Cerebellar cortex (tissue), 1 donor: ENCODE measurements at regions not wholly inside any gene's neighbourhood (a gene's known extent, or its start where the extent isn't known, plus 50 kb on each side); places are given as distances from the start of the nearest gene placed in this dataset.

Source experiments
- DNase-seq: peaks from one replicate; pipeline ENCODE4 v3.0.0-alpha.2; 2015; ENCODE audit warnings: low spot score

- peak; percentile 68 for DNase-seq
Measured at GRCh38 chr3:39000008-39000450, 51.7 kb downstream of the SCN11A start.

- DNase-seq, result no peak
Measured at GRCh38 chr3:38998086-38998485, 53.7 kb downstream of the SCN11A start.

GRCh38 chr3:38996193-38996592, 55.6 kb downstream of the SCN11A start:
- no peak for DNase-seq

GRCh38 chr3:38994251-38994650, 57.5 kb downstream of the SCN11A start:
- no peak for DNase-seq

GRCh38 chr3:38992117-38992760, 59.5 kb downstream of the SCN11A start:
- no peak for DNase-seq

GRCh38 chr3:38990621-38991020, 61.1 kb downstream of the SCN11A start:
- no peak for DNase-seq

- DNase-seq, result no peak
Measured at GRCh38 chr3:38989917-38990510, 61.7 kb downstream of the SCN11A start.

GRCh38 chr3:38988955-38989354, 62.8 kb downstream of the SCN11A start:
- no peak for DNase-seq

GRCh38 chr3:38987456-38987855, 64.3 kb downstream of the SCN11A start:
- DNase-seq, result no peak

GRCh38 chr3:38986901-38987300, 64.8 kb downstream of the SCN11A start:
- no peak for DNase-seq

GRCh38 chr3:38985981-38986380, 65.8 kb downstream of the SCN11A start:
- DNase-seq, result no peak

- DNase-seq, result no peak
Measured at GRCh38 chr3:38985581-38985980, 66.2 kb downstream of the SCN11A start.

GRCh38 chr3:38984731-38985130, 67.0 kb downstream of the SCN11A start:
- DNase-seq, result no peak

GRCh38 chr3:38984110-38984509, 67.6 kb downstream of the SCN11A start:
- no peak for DNase-seq

- DNase-seq, result no peak
Measured at GRCh38 chr3:38980938-38981337, 70.8 kb downstream of the SCN11A start.

GRCh38 chr3:38978729-38979128, 73.0 kb downstream of the SCN11A start:
- DNase-seq, result no peak

- no peak for DNase-seq
Measured at GRCh38 chr3:38970851-38971638, 80.7 kb downstream of the SCN11A start.

GRCh38 chr3:38969317-38970235, 82.2 kb downstream of the SCN11A start:
- DNase-seq, result no peak

GRCh38 chr3:38968891-38969290, 82.9 kb downstream of the SCN11A start:
- DNase-seq, result no peak

- DNase-seq, result no peak
Measured at GRCh38 chr3:38968403-38968802, 83.3 kb downstream of the SCN11A start.

GRCh38 chr3:38967693-38967989, 84.1 kb downstream of the SCN11A start:
- DNase-seq, result no peak
